Loucy (cell line): ENCODE measurements at regions not wholly inside any gene's neighbourhood (a gene's known extent, or its start where the extent isn't known, plus 50 kb on each side); places are given as distances from the start of the nearest gene placed in this dataset.

ENCODE experiments used
- H2AFZ ChIP-seq: fragments of 200-600 bp; sonication (generic); 2 replicates; pipeline ENCODE4 v1.6.0; 2016; ENCODE audit warnings: antibody characterized with exemption, mild to moderate bottlenecking, low read length, moderate library complexity
- H3F3A ChIP-seq: fragments of 200-600 bp; 2 replicates; pipeline ENCODE4 v1.6.0; 2016; ENCODE audit warnings: antibody characterized with exemption, low read depth, mild to moderate bottlenecking
- H3K27me3 ChIP-seq: fragments of 200-600 bp; sonication (generic); 2 replicates; pipeline ENCODE4 v1.6.1; 2014; ENCODE audit warnings: low read length, mild to moderate bottlenecking; ENCODE audit not compliant: insufficient read depth, poor library complexity, severe bottlenecking
- H3K36me3 ChIP-seq: fragments of 200-600 bp; sonication (generic); 2 replicates; pipeline ENCODE4 v1.6.1; 2016; ENCODE audit warnings: low read length; ENCODE audit not compliant: insufficient read depth
- H3K4me1 ChIP-seq: fragments of 200-600 bp; sonication (generic); 2 replicates; pipeline ENCODE4 v1.5.1; 2014; ENCODE audit warnings: low read length, mild to moderate bottlenecking; ENCODE audit not compliant: insufficient read depth, poor library complexity, severe bottlenecking
- H3K4me2 ChIP-seq: fragments of 200-600 bp; sonication (generic); 2 replicates; pipeline ENCODE4 v1.6.0; 2014; ENCODE audit warnings: antibody characterized with exemption, low read length, low read depth, mild to moderate bottlenecking; ENCODE audit not compliant: poor library complexity, severe bottlenecking
- H3K4me3 ChIP-seq: fragments of 200-600 bp; sonication (generic); 2 replicates; pipeline ENCODE4 v1.5.1; 2014; ENCODE audit warnings: low read length, mild to moderate bottlenecking, mixed read lengths; ENCODE audit not compliant: poor library complexity, severe bottlenecking
- H3K79me2 ChIP-seq: fragments of 200-600 bp; sonication (generic); 2 replicates; pipeline ENCODE4 v1.6.1; 2014; ENCODE audit warnings: low read length; ENCODE audit not compliant: insufficient read depth
- H3K9ac ChIP-seq: fragments of 200-600 bp; sonication (generic); 2 replicates; pipeline ENCODE4 v1.6.0; 2014; ENCODE audit warnings: mild to moderate bottlenecking, low read depth, low read length, moderate library complexity; ENCODE audit not compliant: poor library complexity, severe bottlenecking
- H3K9me2 ChIP-seq: fragments of 200-600 bp; sonication (generic); replicated peaks from 2 replicates; pipeline ENCODE4 v1.6.1; 2016; ENCODE audit warnings: low read depth, low read length, mixed read lengths
- H3K9me3 ChIP-seq: fragments of 200-600 bp; sonication (generic); 2 replicates; pipeline ENCODE4 v1.6.1; 2014; ENCODE audit warnings: mild to moderate bottlenecking, antibody characterized with exemption, low read length, low read depth; ENCODE audit not compliant: insufficient read depth
- H4K20me1 ChIP-seq: fragments of 200-600 bp; sonication (generic); 2 replicates; pipeline ENCODE4 v1.6.0; 2014; ENCODE audit warnings: antibody characterized with exemption, low read length, mild to moderate bottlenecking; ENCODE audit not compliant: insufficient read depth, poor library complexity, severe bottlenecking
- CTCF ChIP-seq: fragments of 200-600 bp; sonication (generic); conservative IDR thresholded peaks from 2 replicates; pipeline ENCODE4 v1.5.1; 2014; ENCODE audit warnings: mild to moderate bottlenecking, antibody characterized with exemption, low read length
- EZH2phosphoT487 ChIP-seq: fragments of 200-600 bp; IDR thresholded peaks from 2 replicates; pipeline ENCODE4 v1.6.1; 2018; ENCODE audit warnings: antibody characterized with exemption, mild to moderate bottlenecking, moderate library complexity, borderline replicate concordance

GRCh38 chr4:170248576-170248975 lies 158.8 kb upstream of the AADAT start:
- Histone ChIP-seq H3K27me3 (no peaks in the 10 kb centered on the region), H3K36me3 (no peaks in the 10 kb centered on the region), H4K20me1 (no peaks in the 10 kb centered on the region), H3K9me2 (no peaks in the 10 kb centered on the region), H3K4me2 (no peak overlapping the region), H2AFZ (no peak overlapping the region), H3K9ac (no peak overlapping the region), H3K4me1 (no peaks in the 10 kb centered on the region), H3K79me2 (no peaks in the 10 kb centered on the region), H3F3A (no peaks in the 10 kb centered on the region), H3K9me3 (no peaks in the 10 kb centered on the region), H3K4me3 (no peak overlapping the region)
- no peak for TF ChIP-seq CTCF
- TF ChIP-seq EZH2phosphoT487, result no peak

- TF ChIP-seq EZH2phosphoT487, result no peak
- TF ChIP-seq CTCF, result no peak
- no peak overlapping the region for H2AFZ ChIP-seq
- H3K9ac ChIP-seq, result no peak overlapping the region
- H3K4me1 ChIP-seq, result no peaks in the 10 kb centered on the region
- no peaks in the 10 kb centered on the region for H3K27me3 ChIP-seq
- H3F3A ChIP-seq, result no peaks in the 10 kb centered on the region
- H4K20me1 ChIP-seq, result no peaks in the 10 kb centered on the region
- no peak overlapping the region for H3K4me2 ChIP-seq
- H3K9me3 ChIP-seq, result no peaks in the 10 kb centered on the region
- H3K4me3 ChIP-seq, result no peak overlapping the region
- no peaks in the 10 kb centered on the region for H3K9me2 ChIP-seq
- H3K79me2 ChIP-seq, result no peaks in the 10 kb centered on the region
- H3K36me3 ChIP-seq, result no peaks in the 10 kb centered on the region
Observed at GRCh38 chr4:170248029-170248428, 158.3 kb upstream of the AADAT start.

GRCh38 chr4:170247596-170247995 lies 157.8 kb upstream of the AADAT start:
- H3K4me3 ChIP-seq, result no peak overlapping the region
- no peaks in the 10 kb centered on the region for H3K9me2 ChIP-seq
- H3K27me3 ChIP-seq, result no peaks in the 10 kb centered on the region
- H3K9ac ChIP-seq, result no peak overlapping the region
- H3K36me3 ChIP-seq, result no peaks in the 10 kb centered on the region
- no peaks in the 10 kb centered on the region for H3K9me3 ChIP-seq
- H3F3A ChIP-seq, result no peaks in the 10 kb centered on the region
- no peaks in the 10 kb centered on the region for H3K4me1 ChIP-seq
- H4K20me1 ChIP-seq, result no peaks in the 10 kb centered on the region
- H3K4me2 ChIP-seq, result no peak overlapping the region
- H2AFZ ChIP-seq, result no peak overlapping the region
- TF ChIP-seq CTCF, result no peak
- TF ChIP-seq EZH2phosphoT487, result no peak
- H3K79me2 ChIP-seq, result no peaks in the 10 kb centered on the region
